Ishikawa (cell line): ENCODE measurements at regions not wholly inside any gene's neighbourhood (a gene's known extent, or its start where the extent isn't known, plus 50 kb on each side); places are given as distances from the start of the nearest gene placed in this dataset.

Source experiments
- CEBPB ChIP-seq: IDR thresholded peaks from 2 replicates; pipeline ENCODE4 v1.6.1; 2012
- EGR1 ChIP-seq: IDR thresholded peaks from 2 replicates; pipeline ENCODE4 v1.6.1; 2012
- EP300 ChIP-seq: IDR thresholded peaks from 2 replicates; pipeline ENCODE4 v1.6.1; 2012; ENCODE audit warnings: borderline replicate concordance
- NFIC ChIP-seq: IDR thresholded peaks from 2 replicates; pipeline ENCODE4 v1.6.1; 2012
- RAD21 ChIP-seq: IDR thresholded peaks from 2 replicates; pipeline ENCODE4 v1.6.1; 2012; ENCODE audit warnings: low read depth
- TAF1 ChIP-seq: IDR thresholded peaks from 2 replicates; pipeline ENCODE4 v1.6.1; 2012; ENCODE audit warnings: low read depth, mild to moderate bottlenecking
- TCF12 ChIP-seq: IDR thresholded peaks from 2 replicates; pipeline ENCODE4 v1.6.1; 2012; ENCODE audit warnings: low read depth
- TF ChIP-seq, protein P1 (sequence below): IDR thresholded peaks from 2 replicates; pipeline ENCODE4 v1.6.1; 2012
- TF ChIP-seq, protein P2 (sequence below): IDR thresholded peaks from 2 replicates; pipeline ENCODE4 v1.6.1; 2012; ENCODE audit warnings: low read depth, mild to moderate bottlenecking

DNA sequence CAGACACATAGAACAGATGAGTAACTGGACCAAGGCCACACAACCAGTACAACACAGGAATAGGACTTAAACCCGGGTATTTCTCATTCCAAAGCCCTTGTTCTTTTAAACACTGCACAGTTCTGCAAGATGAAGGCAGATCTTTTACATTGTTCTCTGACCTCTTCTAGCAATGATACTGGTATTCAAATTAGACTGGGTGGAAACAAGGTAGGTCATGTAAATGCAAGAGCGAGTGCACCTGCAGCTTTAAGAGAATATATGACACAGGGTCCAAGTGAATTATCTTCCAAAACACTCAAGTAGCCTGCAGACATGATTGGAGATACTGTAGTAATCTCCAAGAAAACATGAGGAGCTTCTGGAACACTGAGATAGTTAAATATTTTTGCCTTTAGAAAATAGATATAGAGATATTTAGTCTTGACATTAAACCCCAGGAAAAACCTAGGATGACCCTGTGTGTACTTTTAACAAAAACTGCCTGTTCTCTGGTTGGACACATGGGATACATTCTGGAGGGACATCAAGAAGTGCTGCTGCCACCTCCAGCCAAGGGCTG, 130.6 kb upstream of the EPB41L4A start:
- TF ChIP-seq TAF1: no peak
- no peak for TF ChIP-seq EP300
- TF ChIP-seq TCF12: no peak
- no peak for TF ChIP-seq RAD21
- TF ChIP-seq, protein P1, sequence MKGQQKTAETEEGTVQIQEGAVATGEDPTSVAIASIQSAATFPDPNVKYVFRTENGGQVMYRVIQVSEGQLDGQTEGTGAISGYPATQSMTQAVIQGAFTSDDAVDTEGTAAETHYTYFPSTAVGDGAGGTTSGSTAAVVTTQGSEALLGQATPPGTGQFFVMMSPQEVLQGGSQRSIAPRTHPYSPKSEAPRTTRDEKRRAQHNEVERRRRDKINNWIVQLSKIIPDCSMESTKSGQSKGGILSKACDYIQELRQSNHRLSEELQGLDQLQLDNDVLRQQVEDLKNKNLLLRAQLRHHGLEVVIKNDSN: no peak
- TF ChIP-seq, protein P2, sequence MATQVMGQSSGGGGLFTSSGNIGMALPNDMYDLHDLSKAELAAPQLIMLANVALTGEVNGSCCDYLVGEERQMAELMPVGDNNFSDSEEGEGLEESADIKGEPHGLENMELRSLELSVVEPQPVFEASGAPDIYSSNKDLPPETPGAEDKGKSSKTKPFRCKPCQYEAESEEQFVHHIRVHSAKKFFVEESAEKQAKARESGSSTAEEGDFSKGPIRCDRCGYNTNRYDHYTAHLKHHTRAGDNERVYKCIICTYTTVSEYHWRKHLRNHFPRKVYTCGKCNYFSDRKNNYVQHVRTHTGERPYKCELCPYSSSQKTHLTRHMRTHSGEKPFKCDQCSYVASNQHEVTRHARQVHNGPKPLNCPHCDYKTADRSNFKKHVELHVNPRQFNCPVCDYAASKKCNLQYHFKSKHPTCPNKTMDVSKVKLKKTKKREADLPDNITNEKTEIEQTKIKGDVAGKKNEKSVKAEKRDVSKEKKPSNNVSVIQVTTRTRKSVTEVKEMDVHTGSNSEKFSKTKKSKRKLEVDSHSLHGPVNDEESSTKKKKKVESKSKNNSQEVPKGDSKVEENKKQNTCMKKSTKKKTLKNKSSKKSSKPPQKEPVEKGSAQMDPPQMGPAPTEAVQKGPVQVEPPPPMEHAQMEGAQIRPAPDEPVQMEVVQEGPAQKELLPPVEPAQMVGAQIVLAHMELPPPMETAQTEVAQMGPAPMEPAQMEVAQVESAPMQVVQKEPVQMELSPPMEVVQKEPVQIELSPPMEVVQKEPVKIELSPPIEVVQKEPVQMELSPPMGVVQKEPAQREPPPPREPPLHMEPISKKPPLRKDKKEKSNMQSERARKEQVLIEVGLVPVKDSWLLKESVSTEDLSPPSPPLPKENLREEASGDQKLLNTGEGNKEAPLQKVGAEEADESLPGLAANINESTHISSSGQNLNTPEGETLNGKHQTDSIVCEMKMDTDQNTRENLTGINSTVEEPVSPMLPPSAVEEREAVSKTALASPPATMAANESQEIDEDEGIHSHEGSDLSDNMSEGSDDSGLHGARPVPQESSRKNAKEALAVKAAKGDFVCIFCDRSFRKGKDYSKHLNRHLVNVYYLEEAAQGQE: no peak
- TF ChIP-seq NFIC: no peak
- no peak for TF ChIP-seq CEBPB
- TF ChIP-seq EGR1: no peak
